Nucleus accumbens (tissue), 56 donors: ENCODE measurements at regions not wholly inside any gene's neighbourhood (a gene's known extent, or its start where the extent isn't known, plus 50 kb on each side); places are given as distances from the start of the nearest gene placed in this dataset.

Experiments used
- DNase-seq, 56 donors: peaks; one replicate each; lab custom pipeline; 2025; lab: John Stamatoyannopoulos, UW

- peak in 23 of 56 donors; percentile 1 to 72 (median 18) for DNase-seq
Measured at GRCh38 chr7:13169356-13169755, 481.9 kb downstream of the ARL4A start.

- DNase-seq, result no peak
Measured at GRCh38 chr7:13174991-13175390, 487.6 kb downstream of the ARL4A start.

- DNase-seq, result no peak
Measured at GRCh38 chr7:13179011-13179582, 491.7 kb downstream of the ARL4A start.

- DNase-seq, result no peak
Measured at GRCh38 chr7:13179775-13180523, 492.5 kb downstream of the ARL4A start.

- DNase-seq, result peak in 3 of 56 donors; percentile 8 to 33 (median 9)
Measured at GRCh38 chr7:13181216-13181615, 493.8 kb downstream of the ARL4A start.

GRCh38 chr7:13185139-13185538 lies 497.7 kb downstream of the ARL4A start:
- DNase-seq, result no peak

- no peak for DNase-seq
Measured at GRCh38 chr7:13188236-13188805, 500.9 kb downstream of the ARL4A start.

GRCh38 chr7:13188922-13189321 lies 501.5 kb downstream of the ARL4A start:
- DNase-seq, result no peak

GRCh38 chr7:13189668-13190067 lies 502.2 kb downstream of the ARL4A start:
- DNase-seq, result no peak

GRCh38 chr7:13197501-13197900 lies 510.1 kb downstream of the ARL4A start:
- DNase-seq, result no peak

GRCh38 chr7:13198036-13198435 lies 510.6 kb downstream of the ARL4A start:
- no peak for DNase-seq

- peak in 1 of 56 donors; percentile 2 for DNase-seq
Measured at GRCh38 chr7:13198727-13199126, 511.3 kb downstream of the ARL4A start.

GRCh38 chr7:13201628-13202027 lies 514.2 kb downstream of the ARL4A start:
- no peak for DNase-seq

GRCh38 chr7:13217768-13218167 lies 530.3 kb downstream of the ARL4A start:
- DNase-seq, result no peak

GRCh38 chr7:13225068-13225467 lies 537.6 kb downstream of the ARL4A start:
- DNase-seq, result no peak

- no peak for DNase-seq
Measured at GRCh38 chr7:13226385-13226784, 539.0 kb downstream of the ARL4A start.

GRCh38 chr7:13231216-13231615 lies 543.8 kb downstream of the ARL4A start:
- DNase-seq, result no peak

GRCh38 chr7:13235436-13235835 lies 548.0 kb downstream of the ARL4A start:
- no peak for DNase-seq

GRCh38 chr7:13236026-13236425 lies 548.6 kb downstream of the ARL4A start:
- no peak for DNase-seq

- DNase-seq, result no peak
Measured at GRCh38 chr7:13240349-13240748, 552.9 kb downstream of the ARL4A start.

GRCh38 chr7:13241416-13241815 lies 554.0 kb downstream of the ARL4A start:
- no peak for DNase-seq

GRCh38 chr7:13257661-13258060 lies 570.2 kb downstream of the ARL4A start:
- no peak for DNase-seq
